ENCODE measurements at regions not wholly inside any gene's neighbourhood (a gene's known extent, or its start where the extent isn't known, plus 50 kb on each side); places are given as distances from the start of the nearest gene placed in this dataset.

- DNase-seq (ENCODE audit: low read depth) = no peak
- no peak overlapping the region for H3K4me3 ChIP-seq (ENCODE audit: control insufficient read depth, low read depth, low read length)
- TF ChIP-seq, protein P1, sequence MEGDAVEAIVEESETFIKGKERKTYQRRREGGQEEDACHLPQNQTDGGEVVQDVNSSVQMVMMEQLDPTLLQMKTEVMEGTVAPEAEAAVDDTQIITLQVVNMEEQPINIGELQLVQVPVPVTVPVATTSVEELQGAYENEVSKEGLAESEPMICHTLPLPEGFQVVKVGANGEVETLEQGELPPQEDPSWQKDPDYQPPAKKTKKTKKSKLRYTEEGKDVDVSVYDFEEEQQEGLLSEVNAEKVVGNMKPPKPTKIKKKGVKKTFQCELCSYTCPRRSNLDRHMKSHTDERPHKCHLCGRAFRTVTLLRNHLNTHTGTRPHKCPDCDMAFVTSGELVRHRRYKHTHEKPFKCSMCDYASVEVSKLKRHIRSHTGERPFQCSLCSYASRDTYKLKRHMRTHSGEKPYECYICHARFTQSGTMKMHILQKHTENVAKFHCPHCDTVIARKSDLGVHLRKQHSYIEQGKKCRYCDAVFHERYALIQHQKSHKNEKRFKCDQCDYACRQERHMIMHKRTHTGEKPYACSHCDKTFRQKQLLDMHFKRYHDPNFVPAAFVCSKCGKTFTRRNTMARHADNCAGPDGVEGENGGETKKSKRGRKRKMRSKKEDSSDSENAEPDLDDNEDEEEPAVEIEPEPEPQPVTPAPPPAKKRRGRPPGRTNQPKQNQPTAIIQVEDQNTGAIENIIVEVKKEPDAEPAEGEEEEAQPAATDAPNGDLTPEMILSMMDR (conservative IDR thresholded peaks at IDR 0.05; ENCODE audit: control insufficient read depth, insufficient read depth, low read depth, low read length) = no peak
Observed at GRCh38 chr5:35356725-35357124, 126.4 kb upstream of the PRLR start.

DNA sequence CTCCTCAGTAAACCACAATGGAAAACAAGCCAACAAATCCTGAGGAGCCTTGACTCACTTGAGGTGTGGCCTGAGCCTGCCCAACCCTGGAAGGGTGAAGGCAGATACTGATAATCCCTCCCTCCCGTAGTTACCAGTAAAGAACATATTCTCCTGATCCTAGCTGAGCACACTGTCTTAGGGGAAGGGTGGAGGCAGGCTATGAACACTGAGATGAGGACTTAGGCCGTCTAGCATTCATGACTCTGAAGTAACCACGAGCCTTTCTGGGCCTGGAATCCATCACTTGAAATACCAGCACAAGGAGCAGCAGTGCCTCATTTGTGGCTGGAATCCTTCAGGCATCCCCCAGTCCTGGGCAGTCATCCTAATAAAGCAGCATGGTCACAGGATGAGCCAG lies 124.5 kb upstream of the PRLR start:
- peak; percentile 40 for DNase-seq (ENCODE audit: low read depth)
- TF ChIP-seq, protein P1 (conservative IDR thresholded peaks at IDR 0.05; ENCODE audit: control insufficient read depth, insufficient read depth, low read depth, low read length) = no peak
- no peak overlapping the region for H3K4me3 ChIP-seq (ENCODE audit: control insufficient read depth, low read depth, low read length)

- H3K4me3 ChIP-seq (ENCODE audit: control insufficient read depth, low read depth, low read length) = no peak overlapping the region
- DNase-seq (ENCODE audit: low read depth) = peak; percentile 13
- TF ChIP-seq, protein P1 (conservative IDR thresholded peaks at IDR 0.05; ENCODE audit: control insufficient read depth, insufficient read depth, low read depth, low read length) = no peak
Observed at GRCh38 chr5:35345222-35345621, 114.9 kb upstream of the PRLR start.

- no peak for DNase-seq (ENCODE audit: low read depth)
- TF ChIP-seq, protein P1 (conservative IDR thresholded peaks at IDR 0.05; ENCODE audit: control insufficient read depth, insufficient read depth, low read depth, low read length) = no peak
- no peak overlapping the region for H3K4me3 ChIP-seq (ENCODE audit: control insufficient read depth, low read depth, low read length)
Observed at GRCh38 chr5:35342664-35343063, 112.4 kb upstream of the PRLR start.

- no peak overlapping the region for H3K4me3 ChIP-seq (ENCODE audit: control insufficient read depth, low read depth, low read length)
- TF ChIP-seq, protein P1 (conservative IDR thresholded peaks at IDR 0.05; ENCODE audit: control insufficient read depth, insufficient read depth, low read depth, low read length) = no peak
- no peak for DNase-seq (ENCODE audit: low read depth)
Observed at GRCh38 chr5:35341189-35341588, 110.9 kb upstream of the PRLR start.

GRCh38 chr5:35339616-35340100 lies 109.4 kb upstream of the PRLR start:
- TF ChIP-seq, protein P1 (conservative IDR thresholded peaks at IDR 0.05; ENCODE audit: control insufficient read depth, insufficient read depth, low read depth, low read length) = no peak
- no peak for DNase-seq (ENCODE audit: low read depth)
- H3K4me3 ChIP-seq (ENCODE audit: control insufficient read depth, low read depth, low read length) = no peak overlapping the region

DNA sequence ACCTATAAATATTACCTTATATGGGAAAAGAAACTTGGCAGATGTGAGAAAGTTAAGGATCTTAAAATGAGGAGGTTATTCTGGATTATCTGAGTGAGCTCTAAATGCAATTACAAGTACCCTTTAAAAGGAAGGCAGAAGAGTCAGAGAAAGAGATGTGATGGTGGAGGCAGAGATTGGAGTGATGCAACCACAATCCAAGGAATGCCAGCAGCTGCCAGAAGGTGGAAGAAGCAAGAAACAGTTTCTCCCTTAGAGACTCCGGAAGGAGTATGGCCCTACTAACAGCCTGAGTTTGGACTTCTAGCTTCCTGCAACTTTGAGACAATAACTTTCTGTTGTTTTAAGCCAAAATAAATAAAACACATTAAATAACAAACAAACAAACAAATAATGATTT lies 108.7 kb upstream of the PRLR start:
- DNase-seq (ENCODE audit: low read depth) = no peak
- TF ChIP-seq, protein P1 (conservative IDR thresholded peaks at IDR 0.05; ENCODE audit: control insufficient read depth, insufficient read depth, low read depth, low read length) = no peak

More for the DNA sequence above, 108.7 kb upstream of the PRLR start:
- no peak overlapping the region for H3K4me3 ChIP-seq (ENCODE audit: control insufficient read depth, low read depth, low read length)

Data from fibroblast of mammary gland (primary cell).